HFFc6 (cell line): ENCODE measurements at regions not wholly inside any gene's neighbourhood (a gene's known extent, or its start where the extent isn't known, plus 50 kb on each side); places are given as distances from the start of the nearest gene placed in this dataset.
"Not testable (repeated sequence)": the region's sequence is repeated elsewhere in the genome, so short reads cannot be mapped to it uniquely, and the experiment has no call there.

ENCODE experiments used
- DNase-seq: peaks from one replicate; pipeline ENCODE4 v3.0.0-alpha.2; 2018
- H3K27ac Mint-ChIP-seq: 2 replicates; pipeline ENCODE4 v1.8.0; 2020; ENCODE audit warnings: mild to moderate bottlenecking, mixed read lengths
- H3K27me3 Mint-ChIP-seq: 2 replicates; pipeline ENCODE4 v1.8.0; 2021; ENCODE audit warnings: mild to moderate bottlenecking, moderate library complexity, mixed read lengths; ENCODE audit not compliant: insufficient read depth
- H3K36me3 Mint-ChIP-seq: 2 replicates; pipeline ENCODE4 v1.8.0; 2021; ENCODE audit warnings: low read depth, mixed read lengths
- H3K4me1 Mint-ChIP-seq: 2 replicates; pipeline ENCODE4 v1.8.0; 2020; ENCODE audit warnings: low read depth, mixed read lengths
- H3K4me3 Mint-ChIP-seq: 2 replicates; pipeline ENCODE4 v1.8.0; 2020; ENCODE audit warnings: mild to moderate bottlenecking, moderate library complexity, mixed read lengths
- H3K9me3 Mint-ChIP-seq: 2 replicates; pipeline ENCODE4 v1.8.0; 2020; ENCODE audit warnings: mild to moderate bottlenecking, mixed read lengths
- TF ChIP-seq, protein P1 (sequence below): fragments of 200-600 bp; sonication (generic); IDR thresholded peaks from 2 replicates; pipeline ENCODE4 v1.5.0; 2021; ENCODE audit warnings: antibody characterized with exemption, mild to moderate bottlenecking

DNA sequence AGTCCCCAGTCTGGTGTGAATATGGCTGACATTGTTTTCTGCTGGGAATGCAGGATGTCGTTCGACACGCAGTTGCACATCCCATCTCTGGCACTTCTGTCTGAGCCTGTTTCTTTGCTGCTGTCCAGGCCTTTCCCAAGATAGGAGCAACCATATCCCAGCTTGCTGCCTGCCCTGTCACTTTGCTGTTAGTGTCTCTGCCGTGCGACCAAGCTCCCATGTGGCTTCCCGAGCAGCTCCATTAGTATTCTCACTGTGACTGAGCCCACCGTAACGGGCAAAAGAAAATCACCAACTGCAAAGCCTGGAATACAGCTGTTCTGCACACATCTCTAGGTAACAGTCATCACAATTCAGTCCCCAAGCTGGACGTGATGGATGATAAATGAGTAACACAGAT, 66.0 kb upstream of the CPSF6 start:
- H3K4me1 Mint-ChIP-seq = peaks cover 5% of the 10 kb centered on the region
- DNase-seq = no peak
- H3K36me3 Mint-ChIP-seq = no peaks in the 10 kb centered on the region
- H3K9me3 Mint-ChIP-seq = no peaks in the 10 kb centered on the region
- no peak overlapping the region for H3K27ac Mint-ChIP-seq
- TF ChIP-seq, protein P1, sequence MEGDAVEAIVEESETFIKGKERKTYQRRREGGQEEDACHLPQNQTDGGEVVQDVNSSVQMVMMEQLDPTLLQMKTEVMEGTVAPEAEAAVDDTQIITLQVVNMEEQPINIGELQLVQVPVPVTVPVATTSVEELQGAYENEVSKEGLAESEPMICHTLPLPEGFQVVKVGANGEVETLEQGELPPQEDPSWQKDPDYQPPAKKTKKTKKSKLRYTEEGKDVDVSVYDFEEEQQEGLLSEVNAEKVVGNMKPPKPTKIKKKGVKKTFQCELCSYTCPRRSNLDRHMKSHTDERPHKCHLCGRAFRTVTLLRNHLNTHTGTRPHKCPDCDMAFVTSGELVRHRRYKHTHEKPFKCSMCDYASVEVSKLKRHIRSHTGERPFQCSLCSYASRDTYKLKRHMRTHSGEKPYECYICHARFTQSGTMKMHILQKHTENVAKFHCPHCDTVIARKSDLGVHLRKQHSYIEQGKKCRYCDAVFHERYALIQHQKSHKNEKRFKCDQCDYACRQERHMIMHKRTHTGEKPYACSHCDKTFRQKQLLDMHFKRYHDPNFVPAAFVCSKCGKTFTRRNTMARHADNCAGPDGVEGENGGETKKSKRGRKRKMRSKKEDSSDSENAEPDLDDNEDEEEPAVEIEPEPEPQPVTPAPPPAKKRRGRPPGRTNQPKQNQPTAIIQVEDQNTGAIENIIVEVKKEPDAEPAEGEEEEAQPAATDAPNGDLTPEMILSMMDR = no peak
- peak overlapping the region; percentile 21; the same call in 1 of the 2 replicates for H3K4me3 Mint-ChIP-seq
- H3K27me3 Mint-ChIP-seq = peaks cover 36% of the 10 kb centered on the region

DNA sequence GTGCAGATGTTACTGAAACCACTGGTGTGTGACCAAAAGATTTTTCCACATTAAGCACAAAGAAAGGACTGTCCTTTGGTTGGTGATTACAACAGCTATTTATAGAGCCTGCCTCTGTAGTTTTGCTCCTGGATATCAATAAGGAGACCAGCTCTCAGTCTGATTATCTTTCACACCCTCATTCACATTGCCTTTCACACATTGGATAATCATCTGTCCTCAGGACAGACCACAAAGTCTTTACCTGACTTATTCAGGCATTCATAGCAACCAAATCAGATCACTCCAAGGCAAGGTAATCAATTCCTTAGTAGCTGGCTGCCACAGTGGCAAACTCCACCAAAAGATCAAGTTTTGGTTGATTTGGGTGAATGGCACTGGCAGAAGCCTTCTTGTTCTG, 59.6 kb upstream of the CPSF6 start:
- no peaks in the 10 kb centered on the region for H3K36me3 Mint-ChIP-seq
- no peak overlapping the region for H3K27ac Mint-ChIP-seq
- TF ChIP-seq, protein P1 = no peak
- peaks cover 30% of the 10 kb centered on the region for H3K27me3 Mint-ChIP-seq
- no peaks in the 10 kb centered on the region for H3K4me1 Mint-ChIP-seq
- no peak overlapping the region for H3K4me3 Mint-ChIP-seq
- no peaks in the 10 kb centered on the region for H3K9me3 Mint-ChIP-seq
- no peak for DNase-seq

DNA sequence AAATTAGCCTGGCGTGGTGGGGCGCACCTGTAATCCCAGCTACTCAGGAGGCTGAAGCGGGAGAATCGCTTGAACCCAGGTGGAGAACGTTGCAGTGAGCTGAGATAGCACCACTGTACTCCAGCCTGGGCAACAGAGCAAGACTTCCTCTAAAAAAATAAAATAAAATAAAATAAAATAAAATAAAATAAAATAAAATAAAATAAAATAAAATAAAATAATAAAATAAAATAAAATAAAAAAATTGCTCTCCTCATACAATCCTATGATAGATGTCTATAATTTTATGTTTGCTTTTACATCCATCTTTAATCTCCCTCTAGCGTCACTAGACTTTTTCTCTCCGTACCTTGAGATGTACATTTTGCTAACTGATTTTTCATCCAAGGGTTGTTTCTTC, 51.8 kb upstream of the CPSF6 start:
- H3K9me3 Mint-ChIP-seq = peaks cover 30% of the 10 kb centered on the region

DNA sequence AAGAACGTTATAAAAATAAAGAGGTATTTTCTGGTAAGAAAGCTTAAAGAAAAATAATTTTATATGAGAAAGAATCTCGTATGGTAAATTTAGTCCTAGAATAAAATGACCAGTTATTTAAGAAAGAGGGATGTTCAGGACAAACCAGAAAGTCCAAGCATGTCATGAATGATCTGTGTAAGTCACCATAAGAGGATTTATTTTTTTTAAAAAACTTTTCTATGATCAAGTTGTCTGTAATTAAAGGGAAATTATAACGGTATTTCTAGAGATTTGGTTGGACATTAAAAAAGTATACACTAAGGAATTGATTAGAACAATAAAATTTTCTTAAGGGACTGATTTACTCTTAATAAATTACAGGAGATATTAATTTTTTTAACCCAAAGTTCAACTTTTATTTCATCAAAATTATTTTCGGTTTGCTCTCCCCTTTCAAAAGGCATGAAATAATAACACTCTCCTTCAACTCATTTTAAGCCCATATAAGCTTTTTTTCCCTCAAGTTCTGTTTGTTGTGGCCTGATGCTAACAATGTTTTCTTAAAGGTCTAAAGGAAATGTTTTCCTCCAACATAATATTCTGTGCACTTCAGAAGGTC, 49.9 kb upstream of the CPSF6 start:
- Mint-ChIP-seq H3K9me3 (peaks cover 31% of the 10 kb centered on the region), H3K36me3 (no peaks in the 10 kb centered on the region; the same call in 1 of the 2 replicates), H3K27me3 (no peaks in the 10 kb centered on the region; the same call in 1 of the 2 replicates), H3K27ac (no peak overlapping the region), H3K4me3 (no peak overlapping the region), H3K4me1 (no peaks in the 10 kb centered on the region)
- no peak for DNase-seq
- TF ChIP-seq, protein P1 = no peak

More for the DNA sequence above, 51.8 kb upstream of the CPSF6 start:
- H3K27ac Mint-ChIP-seq, H3K27me3 Mint-ChIP-seq, H3K36me3 Mint-ChIP-seq, H3K4me3 Mint-ChIP-seq, H3K4me1 Mint-ChIP-seq, DNase-seq: not testable (repeated sequence)
